Astrocyte (in vitro differentiated cells and primary cell): ENCODE measurements at regions not wholly inside any gene's neighbourhood (a gene's known extent, or its start where the extent isn't known, plus 50 kb on each side); places are given as distances from the start of the nearest gene placed in this dataset.

Experiments used
- DNase-seq: peaks from one replicate; pipeline ENCODE4 v3.0.0-alpha.2; 2010; ENCODE audit warnings: low read depth
- FAIRE-seq: peaks from 2 replicates; lab custom pipeline; 2011; peaks lifted over from hg19 to GRCh38; lab: Jason Lieb, UNC
- H2AFZ ChIP-seq: 2 replicates; pipeline ENCODE4 v1.6.0; 2012; ENCODE audit warnings: low read depth, low read length, inconsistent platforms
- H3K27ac ChIP-seq: 2 replicates; pipeline ENCODE4 v1.5.1; 2011; ENCODE audit warnings: low read depth, low read length, inconsistent platforms
- H3K27me3 ChIP-seq: 2 replicates; pipeline ENCODE4 v1.6.0; 2011; ENCODE audit warnings: low read length, inconsistent platforms; ENCODE audit not compliant: insufficient read depth
- H3K36me3 ChIP-seq: 2 replicates; pipeline ENCODE4 v1.5.1; 2011; ENCODE audit warnings: low read length, inconsistent platforms; ENCODE audit not compliant: insufficient read depth
- H3K4me1 ChIP-seq: 2 replicates; pipeline ENCODE4 v1.5.1; 2011; ENCODE audit warnings: low read length, inconsistent platforms; ENCODE audit not compliant: insufficient read depth
- H3K4me2 ChIP-seq: 2 replicates; pipeline ENCODE4 v1.6.0; 2012; ENCODE audit warnings: low read length, inconsistent platforms
- H3K4me3 ChIP-seq: 2 replicates; pipeline ENCODE4 v1.5.1; 2011; ENCODE audit warnings: low read depth, mild to moderate bottlenecking, low read length, inconsistent platforms; ENCODE audit not compliant: insufficient read depth
- H3K79me2 ChIP-seq: 2 replicates; pipeline ENCODE4 v1.6.0; 2012; ENCODE audit warnings: mild to moderate bottlenecking, low read length, inconsistent platforms; ENCODE audit not compliant: insufficient read depth
- H3K9ac ChIP-seq: 2 replicates; pipeline ENCODE4 v1.6.0; 2012; ENCODE audit warnings: mild to moderate bottlenecking, low read length, inconsistent platforms
- H3K9me3 ChIP-seq: 2 replicates; pipeline ENCODE4 v1.5.1; 2012; ENCODE audit warnings: low read depth, mild to moderate bottlenecking, low read length, inconsistent platforms; ENCODE audit not compliant: insufficient read depth
- H4K20me1 ChIP-seq: 2 replicates; pipeline ENCODE4 v1.6.0; 2012; ENCODE audit warnings: low read length, inconsistent platforms; ENCODE audit not compliant: insufficient read depth
- H3K27ac Mint-ChIP-seq: one replicate; pipeline ENCODE4 v1.8.0; 2021; ENCODE audit warnings: mild to moderate bottlenecking, mixed read lengths; ENCODE audit not compliant: unreplicated experiment
- H3K27me3 Mint-ChIP-seq: one replicate; pipeline ENCODE4 v1.8.0; 2021; ENCODE audit warnings: low read depth, mixed read lengths; ENCODE audit not compliant: unreplicated experiment
- H3K36me3 Mint-ChIP-seq: one replicate; pipeline ENCODE4 v1.8.0; 2021; ENCODE audit warnings: low read depth, mixed read lengths; ENCODE audit not compliant: unreplicated experiment
- H3K4me1 Mint-ChIP-seq: one replicate; pipeline ENCODE4 v1.8.0; 2021; ENCODE audit warnings: low read depth, mixed read lengths; ENCODE audit not compliant: unreplicated experiment
- H3K4me3 Mint-ChIP-seq: one replicate; pipeline ENCODE4 v1.8.0; 2021; ENCODE audit warnings: mild to moderate bottlenecking, moderate library complexity, mixed read lengths; ENCODE audit not compliant: unreplicated experiment
- H3K9me3 Mint-ChIP-seq: one replicate; pipeline ENCODE4 v1.8.0; 2021; ENCODE audit warnings: mild to moderate bottlenecking, mixed read lengths; ENCODE audit not compliant: unreplicated experiment
- EZH2 ChIP-seq: IDR thresholded peaks from 2 replicates; pipeline ENCODE4 v1.6.1; 2012; ENCODE audit warnings: mild to moderate bottlenecking, low read length, inconsistent platforms; ENCODE audit not compliant: insufficient read depth
- TF ChIP-seq, protein P1 (sequence below): IDR thresholded peaks from 2 replicates; pipeline ENCODE4 v1.5.1; 2011; ENCODE audit warnings: low read depth, mild to moderate bottlenecking, inconsistent platforms, low read length, moderate library complexity; ENCODE audit not compliant: insufficient read depth

DNA sequence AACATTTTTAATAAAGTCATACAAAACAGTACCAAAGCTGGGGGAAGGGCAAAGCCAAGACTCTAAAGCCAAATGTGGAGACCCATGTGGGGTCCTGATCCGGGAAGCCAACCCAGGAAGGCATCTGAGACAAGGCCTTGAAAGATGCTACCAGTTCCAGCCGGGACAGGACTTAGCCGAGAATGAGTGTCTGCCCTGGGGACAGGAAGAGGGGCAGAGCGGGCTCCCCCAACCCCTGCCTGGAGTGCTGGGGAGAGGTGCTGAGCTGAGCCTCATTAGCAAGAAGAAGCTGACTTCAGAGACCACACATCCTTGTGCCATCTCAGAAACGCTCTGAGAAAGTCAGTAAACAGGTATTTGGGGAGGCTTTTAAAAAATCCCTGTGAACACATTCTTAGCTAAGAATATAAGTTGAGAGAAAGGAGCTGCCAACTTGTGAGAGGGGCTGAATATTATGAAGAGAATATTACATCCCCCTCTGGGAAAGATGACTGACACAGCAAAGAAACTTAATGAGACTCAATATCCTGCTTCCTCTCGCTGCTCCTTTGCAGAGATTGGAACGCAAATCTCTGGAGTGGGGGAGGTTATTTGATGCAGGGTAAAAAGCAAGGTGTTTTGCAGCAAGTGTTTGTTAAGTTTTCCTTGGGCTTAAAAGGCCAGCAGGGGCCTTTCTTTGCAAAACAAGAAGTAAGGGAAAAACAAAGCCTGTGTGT is 103.3 kb upstream of the KCND3 start:
- Histone ChIP-seq H4K20me1 (no peaks in the 10 kb centered on the region), H3K4me1 (no peaks in the 10 kb centered on the region), H3K79me2 (no peaks in the 10 kb centered on the region), H3K9ac (no peak overlapping the region), H3K9me3 (no peaks in the 10 kb centered on the region), H3K27ac (no peak overlapping the region), H3K4me3 (no peak overlapping the region), H2AFZ (no peak overlapping the region), H3K27me3 (no peaks in the 10 kb centered on the region), H3K36me3 (no peaks in the 10 kb centered on the region), H3K4me2 (no peak overlapping the region)
- H3K36me3 Mint-ChIP-seq: no peaks in the 10 kb centered on the region
- no peaks in the 10 kb centered on the region for H3K4me1 Mint-ChIP-seq
- no peak for DNase-seq
- TF ChIP-seq EZH2: no peak
- TF ChIP-seq, protein P1, sequence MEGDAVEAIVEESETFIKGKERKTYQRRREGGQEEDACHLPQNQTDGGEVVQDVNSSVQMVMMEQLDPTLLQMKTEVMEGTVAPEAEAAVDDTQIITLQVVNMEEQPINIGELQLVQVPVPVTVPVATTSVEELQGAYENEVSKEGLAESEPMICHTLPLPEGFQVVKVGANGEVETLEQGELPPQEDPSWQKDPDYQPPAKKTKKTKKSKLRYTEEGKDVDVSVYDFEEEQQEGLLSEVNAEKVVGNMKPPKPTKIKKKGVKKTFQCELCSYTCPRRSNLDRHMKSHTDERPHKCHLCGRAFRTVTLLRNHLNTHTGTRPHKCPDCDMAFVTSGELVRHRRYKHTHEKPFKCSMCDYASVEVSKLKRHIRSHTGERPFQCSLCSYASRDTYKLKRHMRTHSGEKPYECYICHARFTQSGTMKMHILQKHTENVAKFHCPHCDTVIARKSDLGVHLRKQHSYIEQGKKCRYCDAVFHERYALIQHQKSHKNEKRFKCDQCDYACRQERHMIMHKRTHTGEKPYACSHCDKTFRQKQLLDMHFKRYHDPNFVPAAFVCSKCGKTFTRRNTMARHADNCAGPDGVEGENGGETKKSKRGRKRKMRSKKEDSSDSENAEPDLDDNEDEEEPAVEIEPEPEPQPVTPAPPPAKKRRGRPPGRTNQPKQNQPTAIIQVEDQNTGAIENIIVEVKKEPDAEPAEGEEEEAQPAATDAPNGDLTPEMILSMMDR: no peak
- H3K27me3 Mint-ChIP-seq: peaks cover 44% of the 10 kb centered on the region
- FAIRE-seq: no peak
- no peak overlapping the region for H3K27ac Mint-ChIP-seq
- H3K9me3 Mint-ChIP-seq: no peaks in the 10 kb centered on the region
- H3K4me3 Mint-ChIP-seq: no peak overlapping the region

- H4K20me1 ChIP-seq: no peaks in the 10 kb centered on the region
- Mint-ChIP-seq H3K27ac (no peak overlapping the region), H3K4me1 (no peaks in the 10 kb centered on the region), H3K36me3 (no peaks in the 10 kb centered on the region), H3K4me3 (no peak overlapping the region), H3K27me3 (peaks cover 41% of the 10 kb centered on the region), H3K9me3 (no peaks in the 10 kb centered on the region)
- H3K4me2 ChIP-seq: no peak overlapping the region
- H3K9ac ChIP-seq: no peak overlapping the region
- no peaks in the 10 kb centered on the region for H3K9me3 ChIP-seq
- H3K36me3 ChIP-seq: no peaks in the 10 kb centered on the region
- no peak for FAIRE-seq
- no peak overlapping the region for H2AFZ ChIP-seq
- DNase-seq: no peak
- H3K27me3 ChIP-seq: no peaks in the 10 kb centered on the region
- H3K4me1 ChIP-seq: no peaks in the 10 kb centered on the region
- H3K27ac ChIP-seq: no peak overlapping the region
- TF ChIP-seq EZH2: no peak
- TF ChIP-seq, protein P1: no peak
- no peaks in the 10 kb centered on the region for H3K79me2 ChIP-seq
- H3K4me3 ChIP-seq: no peak overlapping the region
These were observed 103.9 kb upstream of the KCND3 start for GRCh38 chr1:112093372-112093694.

DNA sequence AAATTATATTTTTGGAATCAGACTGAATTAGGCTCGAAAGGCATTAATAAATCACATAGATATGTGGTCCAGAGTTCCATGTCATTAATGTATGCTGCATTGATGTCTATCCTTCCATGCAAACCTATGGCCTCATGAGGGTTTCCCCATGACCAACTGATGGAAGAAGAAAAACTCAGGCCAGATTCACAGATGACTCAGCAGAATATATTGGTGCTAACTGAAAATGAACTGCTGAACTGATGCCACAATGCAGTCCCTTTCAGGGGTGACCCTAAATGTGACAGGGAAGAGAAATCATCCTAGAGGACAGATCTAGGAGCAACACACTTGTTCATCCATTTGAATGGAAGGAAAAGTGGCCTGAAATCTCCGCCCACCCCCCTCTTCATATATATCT is 110.5 kb upstream of the KCND3 start:
- Histone ChIP-seq H3K4me1 (no peaks in the 10 kb centered on the region), H2AFZ (no peak overlapping the region), H3K27me3 (no peaks in the 10 kb centered on the region), H3K36me3 (no peaks in the 10 kb centered on the region), H3K9me3 (no peaks in the 10 kb centered on the region), H3K79me2 (no peaks in the 10 kb centered on the region), H3K27ac (no peak overlapping the region), H3K4me2 (no peak overlapping the region), H3K4me3 (no peak overlapping the region), H3K9ac (no peak overlapping the region), H4K20me1 (no peaks in the 10 kb centered on the region)
- H3K4me1 Mint-ChIP-seq: no peaks in the 10 kb centered on the region
- peaks cover 9% of the 10 kb centered on the region for H3K27me3 Mint-ChIP-seq
- H3K27ac Mint-ChIP-seq: no peak overlapping the region
- peaks cover 2% of the 10 kb centered on the region for H3K9me3 Mint-ChIP-seq
- no peak for TF ChIP-seq EZH2
- no peak for FAIRE-seq
- no peaks in the 10 kb centered on the region for H3K36me3 Mint-ChIP-seq
- no peak overlapping the region for H3K4me3 Mint-ChIP-seq
- no peak for DNase-seq
